SU-DHL-6 (cell line): ENCODE measurements at regions not wholly inside any gene's neighbourhood (a gene's known extent, or its start where the extent isn't known, plus 50 kb on each side); places are given as distances from the start of the nearest gene placed in this dataset.

Experiments used
- CTCF ChIP-seq: fragments of 200-600 bp; sonication (generic); IDR thresholded peaks from one replicate; pipeline ENCODE4 v1.5.1; 2017; ENCODE audit warnings: antibody characterized with exemption, mild to moderate bottlenecking, low read length, moderate library complexity; ENCODE audit not compliant: insufficient read depth, poor library complexity, severe bottlenecking
- EZH2phosphoT487 ChIP-seq: fragments of 200-600 bp; sonication (generic), shearing (Covaris generic); conservative IDR thresholded peaks from 2 replicates; pipeline ENCODE4 v1.6.1; 2018; ENCODE audit warnings: mild to moderate bottlenecking, antibody characterized with exemption, low read length, moderate library complexity, mixed read lengths

- TF ChIP-seq CTCF (no peak), EZH2phosphoT487 (no peak)
These were observed 200.4 kb upstream of the ESRRG start for GRCh38 chr1:216923601-216924000.
